ENCODE measurements at regions not wholly inside any gene's neighbourhood (a gene's known extent, or its start where the extent isn't known, plus 50 kb on each side); places are given as distances from the start of the nearest gene placed in this dataset.
A peak's percentile ranks its signal among the peaks of the same experiment; 100 is the strongest.
"Not testable (repeated sequence)": the region's sequence is repeated elsewhere in the genome, so short reads cannot be mapped to it uniquely, and the experiment has no call there.

DNA sequence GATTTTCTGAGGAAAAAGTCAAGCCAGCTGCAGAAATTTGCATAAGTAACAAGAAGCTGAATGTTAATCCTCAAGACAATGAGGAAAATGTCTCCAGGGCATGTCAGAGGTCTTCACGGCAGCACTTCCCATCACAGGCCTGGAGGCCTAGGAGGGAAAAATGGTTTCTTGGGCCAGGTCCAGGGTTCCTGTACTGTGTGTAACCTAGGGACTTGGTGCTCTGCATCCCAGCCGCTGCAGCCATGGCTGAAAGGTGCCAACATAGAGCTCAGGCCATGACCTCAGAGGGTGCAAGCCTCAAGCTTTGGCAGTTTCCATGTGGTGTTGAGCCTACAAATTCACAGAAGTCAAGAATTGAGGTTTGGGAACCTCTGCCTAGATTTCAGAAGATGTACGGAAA lies 144.1 kb downstream of the AKR1D1 start:
- not testable (repeated sequence) for DNase-seq (ENCODE audit: low spot score)

DNA sequence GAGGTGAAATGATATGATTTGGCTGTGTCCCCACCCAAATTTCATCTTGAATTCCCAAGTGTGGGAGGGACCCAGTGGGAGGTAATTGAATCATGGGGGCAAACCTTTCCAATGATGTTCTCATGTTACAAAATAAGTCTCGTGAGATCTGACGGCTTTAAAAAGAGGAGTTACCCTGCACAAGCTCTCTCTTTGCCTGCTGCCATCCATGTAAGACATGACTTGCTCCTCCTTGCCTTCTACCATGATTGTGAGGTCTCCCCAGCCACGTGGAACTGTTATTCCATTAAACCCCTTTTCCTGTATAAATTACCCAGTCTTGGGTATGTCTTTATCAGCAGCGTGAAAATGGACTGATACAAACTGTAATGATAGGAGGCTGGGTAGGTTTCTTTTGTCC lies 145.1 kb downstream of the AKR1D1 start:
- DNase-seq (ENCODE audit: low spot score) = not testable (repeated sequence)

DNA sequence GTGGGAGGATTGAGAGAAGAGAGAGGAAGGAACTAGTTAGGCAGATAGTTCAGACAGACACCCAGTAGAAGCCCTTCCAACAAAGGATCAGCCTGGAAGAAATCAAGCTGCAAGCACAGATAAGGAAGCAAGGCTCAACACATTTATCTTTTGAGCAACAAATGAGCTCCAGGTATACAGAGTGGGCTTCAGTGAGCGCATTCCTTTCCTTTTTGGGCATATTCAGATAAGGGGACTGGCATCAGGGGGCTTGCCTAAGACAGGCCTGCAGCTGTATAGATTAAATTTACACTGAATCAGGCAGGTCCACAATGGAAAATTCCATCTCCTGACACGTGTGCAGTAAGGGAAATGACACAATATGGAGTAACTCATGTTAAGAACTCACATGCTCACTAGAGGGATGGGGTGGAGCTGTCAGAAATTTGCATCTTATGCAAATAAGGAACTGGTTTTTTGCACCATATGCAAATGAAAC lies 147.2 kb downstream of the AKR1D1 start:
- DNase-seq (ENCODE audit: low spot score) = no peak

DNA sequence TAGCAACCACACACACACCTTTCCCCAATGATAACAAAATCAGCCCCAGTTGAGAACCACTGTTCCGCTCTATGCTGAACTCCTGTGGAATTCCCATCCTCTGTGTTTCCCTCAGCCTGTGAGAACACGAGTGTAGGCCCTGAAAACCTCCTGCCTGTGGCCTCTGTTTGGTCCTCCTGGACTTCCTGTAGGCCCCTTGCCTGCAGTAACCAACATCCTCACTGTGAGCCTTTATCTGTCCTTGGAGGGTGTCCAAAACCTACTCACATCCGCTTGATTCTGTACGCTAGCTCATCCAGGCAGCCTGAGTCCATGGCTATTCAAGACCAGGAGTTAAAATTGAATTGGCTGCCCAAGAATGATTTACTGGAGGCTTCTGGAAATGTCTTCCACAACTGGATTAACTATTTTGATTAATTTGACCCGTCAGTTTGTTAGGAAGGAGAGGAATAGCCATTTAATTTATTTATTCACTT lies 149.8 kb downstream of the AKR1D1 start:
- DNase-seq (ENCODE audit: low spot score) = peak; percentile 70

DNA sequence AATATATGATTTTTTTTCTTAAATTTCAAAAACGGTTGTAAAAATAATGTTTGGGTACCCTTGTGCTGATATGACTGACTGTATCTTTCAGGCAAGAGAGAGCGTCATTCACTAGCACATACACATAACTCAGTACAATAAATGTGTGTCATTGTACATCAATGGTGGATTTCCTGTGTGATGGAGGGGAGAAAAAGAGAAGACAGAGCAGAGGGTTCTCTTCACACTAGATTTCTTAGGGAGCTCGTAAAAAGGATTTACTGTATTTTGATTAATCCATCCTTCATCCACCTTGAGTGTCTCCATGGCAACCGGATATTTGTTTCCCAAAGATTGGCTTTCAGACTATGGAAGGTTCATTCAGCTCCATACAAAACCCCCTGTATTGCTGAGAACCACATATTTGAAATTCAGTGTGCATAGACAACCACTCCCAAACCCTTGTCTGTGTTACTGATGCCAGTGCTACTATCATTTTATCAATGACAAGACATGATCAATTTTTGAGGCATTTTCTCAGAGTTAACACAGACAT lies 150.6 kb downstream of the AKR1D1 start:
- DNase-seq (ENCODE audit: low spot score) = no peak

DNA sequence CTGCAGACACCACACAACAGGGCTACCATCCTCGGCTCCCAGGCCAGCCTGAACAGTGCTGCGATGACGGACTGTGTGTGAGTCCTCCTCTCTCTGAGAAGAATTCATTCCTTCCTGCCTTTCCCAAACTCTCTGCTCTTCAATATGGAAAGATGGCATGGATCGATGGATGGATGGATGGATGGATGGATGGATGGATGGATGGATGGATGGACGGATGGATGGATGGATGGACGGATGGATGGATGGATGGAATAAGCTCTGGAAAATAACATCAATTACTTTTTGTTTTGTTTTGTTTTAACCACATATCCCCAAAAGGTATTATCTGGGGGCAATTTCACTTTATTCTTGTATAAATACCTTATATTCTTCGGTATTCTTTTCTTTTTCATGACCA lies 151.9 kb downstream of the AKR1D1 start:
- DNase-seq (ENCODE audit: low spot score) = no peak

DNA sequence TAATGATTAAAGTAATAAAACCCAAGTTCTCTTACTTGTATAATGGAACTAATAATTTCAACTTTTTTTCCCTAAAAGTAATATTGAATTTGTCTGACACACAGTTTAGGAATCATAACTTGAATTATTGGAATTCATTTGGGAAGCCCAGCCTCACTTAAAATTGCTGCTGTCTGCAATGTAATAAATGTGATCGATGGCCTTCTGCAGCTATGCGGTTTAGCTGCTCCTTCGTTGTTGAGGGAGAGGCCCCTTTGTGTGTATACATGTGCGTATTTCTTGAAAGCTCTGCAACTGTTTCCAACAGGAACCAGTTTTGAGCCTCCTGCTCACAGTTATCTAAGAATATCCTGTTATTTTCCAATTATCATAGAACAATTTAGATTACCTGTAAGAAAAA lies 152.5 kb downstream of the AKR1D1 start:
- no peak for DNase-seq (ENCODE audit: low spot score)

DNA sequence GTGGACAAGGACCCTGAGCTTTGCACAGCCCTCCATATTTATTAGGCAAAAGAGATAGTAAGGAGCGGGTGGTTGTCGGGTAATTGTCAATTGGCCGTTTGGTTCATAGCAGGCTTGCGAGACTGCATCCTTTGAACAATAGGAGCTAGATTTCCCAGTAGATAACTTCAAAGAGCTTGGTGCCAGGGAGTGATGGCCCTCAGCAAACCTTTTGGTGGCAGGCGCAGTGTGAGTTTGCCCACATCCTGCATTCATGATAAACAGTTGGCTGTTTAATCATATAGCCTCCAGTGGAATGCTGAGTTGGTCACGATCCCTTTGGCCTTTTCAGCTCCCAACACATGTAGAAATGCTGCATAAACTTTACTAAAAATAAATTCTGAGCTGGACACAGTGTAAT lies 156.9 kb downstream of the AKR1D1 start:
- no peak for DNase-seq (ENCODE audit: low spot score)

DNA sequence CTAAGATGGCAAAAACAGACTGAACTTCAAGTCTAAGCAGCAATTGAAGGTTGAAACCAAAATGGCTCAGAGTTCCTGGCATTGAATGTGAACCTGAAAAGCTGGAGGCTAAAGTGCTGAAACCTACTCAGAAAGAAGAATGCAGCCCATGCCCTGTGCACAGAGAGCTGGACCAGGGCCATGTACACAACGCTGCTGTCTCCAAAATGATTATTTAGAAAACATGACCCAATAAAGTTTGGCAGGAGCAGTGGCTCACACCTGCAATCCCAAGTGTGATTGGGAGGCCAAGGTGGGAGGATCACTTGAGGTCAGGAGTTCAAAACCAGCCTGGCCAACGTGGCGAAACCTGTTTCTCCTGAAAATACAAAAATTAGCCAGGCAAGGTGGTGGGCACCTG lies 158.9 kb downstream of the AKR1D1 start:
- DNase-seq (ENCODE audit: low spot score) = no peak

DNA sequence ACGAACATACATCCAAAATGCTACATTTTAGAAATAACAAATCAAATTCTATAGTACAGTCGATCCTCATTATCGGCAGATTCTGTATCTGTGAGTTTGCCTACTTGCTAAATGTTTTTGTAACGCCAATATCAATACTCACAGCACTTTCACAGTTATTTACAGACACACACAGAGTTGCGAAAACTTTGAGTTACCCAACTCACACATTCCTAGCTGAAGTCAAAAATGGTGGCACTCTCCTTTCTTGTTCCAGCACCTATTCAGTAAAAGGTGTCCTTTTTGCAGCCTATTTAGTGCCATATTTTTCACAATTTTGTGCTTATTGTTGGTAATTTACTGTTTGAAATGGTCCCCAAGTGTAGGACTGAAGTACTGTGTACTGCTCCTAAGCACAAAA lies 161.7 kb downstream of the AKR1D1 start:
- DNase-seq (ENCODE audit: low spot score) = no peak

DNA sequence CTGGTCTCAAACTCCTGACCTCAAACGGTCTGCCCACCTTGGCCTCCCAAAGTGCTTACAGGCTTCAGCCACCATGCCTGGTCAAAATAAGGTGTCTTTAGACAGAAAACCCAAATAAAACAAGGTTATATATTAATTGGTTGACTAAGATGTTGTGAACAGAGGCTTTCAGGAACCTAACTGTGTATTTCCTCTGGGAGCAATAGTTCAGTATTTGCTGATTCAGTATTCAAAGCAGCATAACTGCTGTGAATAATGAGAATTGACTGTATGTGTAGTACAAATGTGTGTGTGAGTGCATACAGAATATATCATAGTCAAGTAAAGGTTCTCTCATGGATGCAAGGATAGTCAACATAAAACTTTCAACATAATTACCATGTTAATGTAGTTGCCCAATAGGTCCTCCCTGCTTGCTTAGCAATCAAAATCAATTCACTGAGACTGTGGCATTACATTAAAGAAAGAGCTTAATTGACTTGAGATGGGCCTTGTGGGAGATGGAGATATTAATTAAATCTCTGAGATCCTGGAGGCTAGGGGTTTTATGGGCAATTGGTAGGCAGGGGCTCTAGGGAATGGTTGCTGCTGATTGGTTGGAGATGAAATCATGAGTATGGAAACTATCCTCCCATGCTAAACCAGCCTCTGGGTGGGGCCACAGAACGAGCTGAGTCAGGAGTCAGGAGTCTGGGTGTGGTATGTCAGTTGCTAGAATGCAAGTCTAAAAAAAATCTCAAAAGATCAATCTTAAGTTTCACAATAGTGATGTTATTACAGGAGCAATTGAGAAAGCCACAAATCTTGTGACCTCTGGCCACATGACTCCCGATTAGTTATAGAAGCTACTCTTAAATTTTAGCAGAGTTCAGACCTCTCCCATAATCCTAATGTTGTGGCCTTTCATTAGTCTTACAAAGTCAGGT lies 162.7 kb downstream of the AKR1D1 start:
- DNase-seq (ENCODE audit: low spot score) = no peak

DNA sequence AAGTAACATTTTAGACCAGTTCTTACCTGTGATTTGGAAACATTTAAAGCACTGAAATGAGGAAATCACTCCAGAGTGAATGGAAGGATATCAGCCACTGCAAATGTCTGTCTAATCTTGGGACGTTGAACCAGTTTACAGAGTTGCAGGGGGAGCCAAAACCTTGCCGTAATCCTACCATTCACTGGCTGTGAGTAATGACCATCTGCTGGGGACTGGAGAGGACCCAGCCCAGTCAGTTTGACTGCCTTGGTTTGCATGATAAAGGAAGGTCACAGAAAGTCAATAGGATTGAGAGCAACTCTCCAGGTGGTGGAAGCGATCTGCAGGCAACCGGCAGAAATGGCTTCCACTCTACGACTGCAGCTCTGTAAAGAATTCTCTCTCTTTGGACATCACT lies 167.2 kb downstream of the AKR1D1 start:
- DNase-seq (ENCODE audit: low spot score) = no peak

DNA sequence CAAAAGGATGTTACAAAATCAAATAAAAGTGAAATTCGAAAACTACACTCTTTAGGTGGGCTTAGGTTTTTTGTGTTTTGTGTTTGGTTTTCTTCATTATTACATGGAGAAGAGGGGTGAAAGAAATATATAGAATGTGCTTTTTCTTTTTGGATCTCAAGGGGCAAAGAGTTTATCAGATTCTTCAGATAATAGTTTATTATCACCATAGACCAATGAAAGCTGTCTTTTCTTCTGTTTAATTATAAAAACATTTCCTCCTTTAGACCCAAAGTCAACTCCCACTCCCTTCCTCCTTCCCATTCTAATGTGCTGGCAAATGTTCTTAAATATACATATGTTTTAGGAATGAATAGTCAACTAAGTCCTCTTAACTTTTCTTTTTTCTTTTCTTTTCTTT lies 167.6 kb downstream of the AKR1D1 start:
- DNase-seq (ENCODE audit: low spot score) = no peak

DNA sequence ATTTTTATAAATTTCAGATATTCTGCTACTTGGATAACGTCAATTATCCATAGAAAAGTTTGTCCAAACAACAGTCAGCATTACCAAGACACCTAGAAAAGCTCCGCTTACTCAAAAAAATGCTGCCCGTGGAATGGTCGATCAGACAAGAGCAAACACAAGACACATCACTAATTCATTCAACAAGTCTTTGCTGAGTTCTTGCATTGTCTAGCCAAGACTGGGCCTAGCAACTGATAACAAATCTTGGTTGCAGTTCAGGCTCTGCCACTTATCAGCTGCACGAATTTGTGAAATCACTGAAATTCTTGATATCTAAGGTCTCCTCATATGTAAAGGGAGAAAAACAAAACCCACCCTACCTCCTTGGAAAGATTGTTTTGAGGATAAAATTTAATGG lies 168.3 kb downstream of the AKR1D1 start:
- no peak for DNase-seq (ENCODE audit: low spot score)

DNA sequence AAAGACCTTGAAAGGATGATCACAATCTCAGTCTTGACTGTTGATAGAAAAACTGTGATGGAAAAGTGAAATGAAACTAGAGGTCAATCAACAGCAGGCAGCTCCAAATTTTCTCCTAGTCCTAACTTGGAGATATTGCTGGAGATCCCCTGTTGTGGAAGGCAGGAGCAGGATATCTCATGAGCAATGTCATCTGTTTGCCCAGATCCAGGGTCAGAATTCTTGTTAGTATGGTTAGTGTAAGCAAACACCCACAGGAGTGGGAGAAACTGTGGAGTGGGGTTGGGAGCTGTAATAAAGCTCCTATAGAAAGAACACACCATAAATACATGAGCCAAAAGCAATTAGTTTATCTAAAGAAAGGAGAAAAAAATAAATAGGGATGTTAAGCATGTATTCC lies 169.0 kb downstream of the AKR1D1 start:
- DNase-seq (ENCODE audit: low spot score) = no peak

DNA sequence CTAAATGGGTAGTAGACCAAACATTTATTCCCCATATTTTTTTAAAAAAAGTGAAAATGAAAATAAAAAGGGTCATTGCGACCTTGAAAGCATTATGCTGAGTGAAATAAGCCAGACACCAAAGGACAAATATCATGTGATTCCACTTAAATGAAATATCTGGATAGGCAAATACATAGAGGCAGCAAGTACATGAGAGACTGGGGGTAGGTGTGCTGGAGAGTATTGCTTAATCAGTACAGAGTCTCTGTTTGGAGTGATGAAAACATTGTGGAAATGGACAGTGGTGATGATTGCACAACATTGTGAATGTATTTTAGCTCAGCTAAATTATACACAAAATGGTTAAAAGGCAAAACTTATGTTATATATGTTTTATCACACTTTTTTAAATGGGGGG lies 169.4 kb downstream of the AKR1D1 start:
- no peak for DNase-seq (ENCODE audit: low spot score)

DNA sequence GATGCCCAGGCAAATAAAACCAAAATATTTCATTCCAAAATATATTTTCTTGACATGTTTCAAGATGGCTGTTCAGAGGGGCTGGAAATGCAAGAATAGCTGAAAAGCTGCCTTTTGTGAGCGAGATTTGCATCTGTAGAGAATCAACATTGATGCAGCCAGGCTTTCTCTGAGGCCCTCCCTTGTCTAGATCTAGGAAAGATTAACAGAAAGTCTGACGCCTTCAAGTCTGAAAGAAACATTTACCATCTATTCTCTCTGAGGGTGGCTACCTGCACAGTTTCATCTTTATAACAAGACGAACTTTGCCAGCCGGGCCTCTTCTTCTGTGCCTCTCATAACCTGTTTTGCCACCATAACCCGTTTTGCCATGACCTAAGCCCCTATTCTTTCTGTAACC lies 170.2 kb downstream of the AKR1D1 start:
- DNase-seq (ENCODE audit: low spot score) = no peak

DNA sequence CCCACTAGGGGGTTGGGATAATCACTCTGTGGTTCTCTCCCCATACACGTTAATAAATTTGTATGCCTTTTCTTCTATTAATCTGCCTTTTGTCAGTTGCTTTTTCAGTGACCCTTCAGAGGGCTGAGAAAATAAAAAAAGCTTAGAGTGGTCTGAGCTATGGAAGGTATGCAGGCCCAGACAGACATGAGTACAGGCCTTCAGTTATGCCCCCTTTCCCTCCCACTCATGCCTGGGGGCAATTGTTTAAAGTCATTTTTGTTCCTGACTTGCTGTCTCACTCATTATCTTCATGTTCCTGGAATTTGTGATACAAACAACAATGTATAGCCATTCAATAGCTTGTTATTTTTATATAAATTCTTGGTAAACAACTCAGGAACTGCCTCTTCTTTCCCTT lies 170.8 kb downstream of the AKR1D1 start:
- no peak for DNase-seq (ENCODE audit: low spot score)

DNA sequence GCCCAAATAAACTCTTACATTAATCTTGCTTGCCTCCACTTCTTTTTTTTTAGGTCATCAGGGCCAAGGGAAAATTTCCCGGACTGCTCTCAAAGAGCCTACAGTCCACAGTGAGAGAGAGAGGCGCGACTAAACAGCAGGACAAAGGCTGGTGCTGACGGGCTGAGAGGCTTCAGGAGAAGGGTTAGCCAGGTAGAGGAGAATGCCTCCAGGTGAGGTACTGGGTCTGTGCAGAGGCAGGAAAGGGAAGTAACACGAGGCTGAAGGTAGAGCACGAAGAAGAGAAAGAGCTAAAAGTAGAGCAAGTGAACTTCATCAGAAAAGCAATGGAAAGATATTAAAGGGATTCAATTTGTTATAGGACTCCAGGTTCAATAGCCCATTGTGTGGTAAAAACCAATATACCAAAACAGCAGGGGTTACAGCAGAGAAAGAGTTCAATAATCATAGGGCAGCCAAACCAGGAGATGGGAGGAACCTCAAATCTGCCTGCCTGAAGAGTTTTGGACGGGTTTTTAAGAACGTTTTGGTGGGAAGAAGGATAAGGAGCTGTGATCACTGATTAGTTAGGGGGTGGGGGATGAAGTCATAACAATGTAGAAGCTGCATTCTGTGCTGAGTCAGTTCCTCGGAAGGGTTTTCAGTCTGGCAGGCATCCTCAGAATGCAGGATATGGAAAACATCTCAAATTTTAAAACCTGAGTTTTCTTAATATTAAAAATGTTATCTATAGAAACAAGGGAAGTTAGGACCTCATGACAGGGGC lies 171.5 kb downstream of the AKR1D1 start:
- DNase-seq (ENCODE audit: low spot score) = no peak

DNA sequence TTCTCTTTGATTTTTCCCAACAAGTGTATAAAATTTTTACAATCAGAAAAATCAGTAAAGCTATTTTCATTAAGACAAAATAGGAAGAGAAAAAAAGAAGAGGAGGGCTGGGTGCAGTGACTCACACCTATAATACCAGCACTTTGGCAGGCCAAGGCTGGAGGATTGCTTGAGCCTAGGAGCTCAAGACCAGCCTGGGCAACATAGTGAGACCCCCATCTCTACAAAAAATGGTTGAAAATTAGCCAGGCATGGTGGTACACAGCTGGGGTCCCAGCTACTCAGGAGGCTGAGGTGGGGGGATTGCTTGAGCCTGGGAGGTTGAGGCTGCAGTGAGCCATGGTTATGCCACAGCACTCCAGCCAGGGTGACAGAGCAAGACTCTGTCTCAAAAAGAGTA lies 172.3 kb downstream of the AKR1D1 start:
- no peak for DNase-seq (ENCODE audit: low spot score)

DNA sequence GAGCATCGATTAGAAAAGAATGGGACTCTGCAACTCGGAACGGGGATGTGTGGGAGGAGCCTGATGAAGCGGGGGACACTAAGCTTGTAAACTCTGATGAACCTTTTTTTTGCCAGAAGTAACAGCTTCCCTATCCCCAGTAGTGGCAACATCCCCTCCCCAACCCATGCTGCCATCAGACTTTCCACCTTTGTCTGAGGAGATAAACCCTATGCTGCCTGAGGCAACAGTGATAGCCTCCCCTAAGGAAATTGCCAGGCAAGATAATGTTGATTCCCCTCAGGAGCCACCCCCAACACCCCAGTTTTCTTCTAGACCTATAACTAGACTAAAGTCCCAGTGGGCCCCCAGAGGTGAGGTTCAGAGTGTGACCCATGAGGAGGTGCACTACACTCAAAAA lies 173.7 kb downstream of the AKR1D1 start:
- DNase-seq (ENCODE audit: low spot score) = no peak

DNA sequence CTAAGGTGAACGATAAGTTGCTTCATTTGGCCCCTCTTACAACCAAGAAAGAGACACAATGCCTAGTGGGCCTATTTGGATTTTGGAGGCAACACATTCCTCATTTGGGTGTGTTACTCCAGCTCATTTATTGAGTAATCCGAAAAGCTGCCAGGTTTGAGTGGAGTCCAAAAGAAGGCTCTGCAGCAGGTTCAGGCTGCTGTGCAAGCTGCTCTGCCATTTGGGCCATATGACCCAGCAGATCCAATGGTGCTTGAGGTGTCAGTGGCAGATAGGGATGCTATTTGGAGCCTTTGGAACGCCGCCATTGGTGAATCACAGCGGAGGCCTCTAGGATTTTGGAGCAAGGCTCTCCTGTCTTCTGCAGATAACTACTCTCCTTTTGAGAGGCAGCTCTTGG lies 176.4 kb downstream of the AKR1D1 start:
- DNase-seq (ENCODE audit: low spot score) = not testable (repeated sequence)

DNA sequence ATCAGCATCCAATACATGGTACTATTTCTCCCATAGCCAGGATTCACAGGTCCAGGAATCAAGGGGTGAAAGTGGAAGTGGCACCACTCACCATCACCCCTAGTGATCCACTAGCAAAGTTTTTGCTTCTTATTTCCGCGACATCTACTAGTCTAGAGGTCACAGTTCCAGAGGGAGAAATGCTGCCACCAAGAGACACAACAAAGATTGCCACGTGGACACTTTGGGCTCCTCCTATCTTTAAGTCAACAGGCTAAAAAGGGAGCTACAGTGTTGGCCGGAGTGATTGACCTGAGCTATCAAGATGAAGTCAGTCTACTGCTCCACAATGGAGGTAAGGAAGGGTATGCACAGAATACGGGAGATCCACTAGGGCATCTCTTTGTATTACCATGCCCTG lies 178.2 kb downstream of the AKR1D1 start:
- no peak for DNase-seq (ENCODE audit: low spot score)

Measured in pons (tissue), 1 donor.